Aorta (tissue), 5 donors: ENCODE measurements at regions not wholly inside any gene's neighbourhood (a gene's known extent, or its start where the extent isn't known, plus 50 kb on each side); places are given as distances from the start of the nearest gene placed in this dataset.
"Not testable (repeated sequence)": the region's sequence is repeated elsewhere in the genome, so short reads cannot be mapped to it uniquely, and the experiment has no call there.

ENCODE experiments used
- ATAC-seq: fragments of 200-7000 bp; cut with Tn5 transposase; one replicate; pipeline ENCODE4 v1.9.1; 2022; ENCODE audit warnings: moderate library complexity; ENCODE audit not compliant: low FRiP score
- DNase-seq, 2 donors: peaks; one replicate each; pipeline ENCODE4 v3.0.0-alpha.2; 2020
- H3K27ac ChIP-seq, 2 donors: one replicate each; pipeline ENCODE4 v1.5.1; 2013; ENCODE audit warnings: low read length in 2 of 2, mild to moderate bottlenecking in 2 of 2, moderate library complexity in 2 of 2, control low read depth in 1 of 2, inconsistent platforms in 1 of 2, low read depth in 1 of 2
- H3K27me3 ChIP-seq, 2 donors: one replicate each; pipeline ENCODE4 v1.6.1; 2013; ENCODE audit warnings: control low read depth in 1 of 2, low read length in 1 of 2, mild to moderate bottlenecking in 1 of 2, moderate library complexity in 1 of 2; ENCODE audit not compliant: insufficient read depth in 2 of 2, control insufficient read depth in 1 of 2
- H3K36me3 ChIP-seq, 2 donors: one replicate each; pipeline ENCODE4 v1.6.1; 2013; ENCODE audit warnings: control low read depth in 1 of 2, low read length in 1 of 2, mild to moderate bottlenecking in 1 of 2; ENCODE audit not compliant: insufficient read depth in 2 of 2, control insufficient read depth in 1 of 2
- H3K4me1 ChIP-seq, 2 donors: one replicate each; pipeline ENCODE4 v1.6.1; 2013; ENCODE audit warnings: low read length in 2 of 2, control low read depth in 1 of 2, mild to moderate bottlenecking in 1 of 2, moderate library complexity in 1 of 2; ENCODE audit not compliant: insufficient read depth in 2 of 2, control insufficient read depth in 1 of 2
- H3K4me3 ChIP-seq, 2 donors: one replicate each; pipeline ENCODE4 v1.5.1; 2013; ENCODE audit warnings: low read length in 2 of 2, control low read depth in 1 of 2, mild to moderate bottlenecking in 1 of 2
- H3K9me3 ChIP-seq: one replicate; pipeline ENCODE4 v1.6.1; 2013; ENCODE audit warnings: mild to moderate bottlenecking, low read length; ENCODE audit not compliant: control insufficient read depth
- WGBS, 2 donors: extraction: QIAGEN DNeasy Blood & Tissue Kit; methylation state at CpG; one replicate each; pipeline ENCODE4 v1.1.7; 2013; 5-methylcytosine and 5-hydroxymethylcytosine counted together
- intact Hi-C, 2 donors: fragments of 100-400 bp; cut with DNase I; formaldehyde crosslinking; loops; one replicate each; pipeline versions ENCODE4 v1.14.2 to v1.15.0; 2022
- donor health status: healthy with polysubstance abuse.
- donor health status: Bipolar disorder and iron deficiency.
- donor health status: DM: no; HTN: no; CAD: no.
- donor health status: DM: no; HTN: no; CAD: no.
- donor health status: DM: yes; HTN: yes; CAD: no.

- no peak for ATAC-seq
- DNase-seq: no peak
- no peaks in the 10 kb centered on the region for H3K9me3 ChIP-seq
- intact Hi-C loops: no loop called here
- H3K4me1 ChIP-seq: no peaks in the 10 kb centered on the region
- H3K4me3 ChIP-seq: no peak overlapping the region
- no peak overlapping the region for H3K27ac ChIP-seq
- H3K27me3 ChIP-seq: no peaks in the 10 kb centered on the region
- no peaks in the 10 kb centered on the region for H3K36me3 ChIP-seq
Measured at GRCh38 chrX:146887020-146887419, 72.5 kb upstream of the CXorf51A start.

DNA sequence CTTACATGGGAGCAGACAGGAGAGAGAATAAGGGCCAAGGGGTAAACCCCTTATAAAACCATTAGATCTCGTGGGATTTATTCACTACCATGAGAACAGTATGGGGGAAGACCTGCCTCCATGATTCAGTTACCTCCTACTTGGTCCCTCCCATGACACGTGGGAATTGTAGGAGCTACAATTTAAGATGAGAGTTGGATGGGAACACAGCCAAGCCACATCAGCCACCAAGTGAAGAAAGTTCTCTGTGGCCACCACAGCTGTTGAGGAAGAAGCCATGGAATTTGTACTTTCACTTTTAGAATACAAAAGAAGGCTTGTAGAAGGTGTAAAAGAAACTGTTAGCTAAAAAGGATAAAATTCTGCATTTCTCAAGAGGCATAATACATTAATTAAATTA lies 67.0 kb upstream of the CXorf51A start:
- H3K4me1 ChIP-seq: no peaks in the 10 kb centered on the region
- no peak for DNase-seq
- H3K4me3 ChIP-seq: no peak overlapping the region
- 50 to 83% methylated on average over 2 of the region's 2 CpGs for WGBS, 2 donors
- no peaks in the 10 kb centered on the region for H3K36me3 ChIP-seq
- intact Hi-C loops: no loop called here
- H3K27me3 ChIP-seq: no peaks in the 10 kb centered on the region
- no peak overlapping the region for H3K27ac ChIP-seq
- no peaks in the 10 kb centered on the region for H3K9me3 ChIP-seq
- ATAC-seq: no peak

DNA sequence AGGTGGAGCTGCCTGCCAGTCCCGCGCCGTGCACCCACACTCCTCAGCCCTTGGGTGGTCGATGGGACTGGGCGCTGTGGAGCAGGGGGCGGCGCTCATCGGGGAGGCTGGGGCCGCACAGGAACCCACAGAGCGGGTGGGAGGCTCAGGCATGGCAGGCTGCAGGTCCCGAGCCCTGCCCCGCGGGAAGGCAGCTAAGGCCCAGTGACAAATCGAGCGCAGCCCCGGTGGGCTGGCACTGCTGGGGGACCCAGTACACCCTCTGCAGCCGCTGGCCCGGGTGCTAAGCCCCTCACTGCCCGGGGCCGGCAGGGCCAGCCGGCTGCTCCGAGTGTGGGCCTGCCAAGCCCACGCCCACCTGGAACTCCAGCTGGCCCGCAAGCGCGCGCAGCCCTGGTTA lies 52.3 kb upstream of the CXorf51A start:
- H3K27ac ChIP-seq, H3K27me3 ChIP-seq, H3K4me3 ChIP-seq, ATAC-seq, H3K4me1 ChIP-seq, intact Hi-C loops, H3K9me3 ChIP-seq, H3K36me3 ChIP-seq: not testable (repeated sequence)
- WGBS, 2 donors: 91 to 97% methylated on average over 20 to 27 of the region's 27 CpGs
- DNase-seq: peak in 1 of 2 donors; percentile 33

DNA sequence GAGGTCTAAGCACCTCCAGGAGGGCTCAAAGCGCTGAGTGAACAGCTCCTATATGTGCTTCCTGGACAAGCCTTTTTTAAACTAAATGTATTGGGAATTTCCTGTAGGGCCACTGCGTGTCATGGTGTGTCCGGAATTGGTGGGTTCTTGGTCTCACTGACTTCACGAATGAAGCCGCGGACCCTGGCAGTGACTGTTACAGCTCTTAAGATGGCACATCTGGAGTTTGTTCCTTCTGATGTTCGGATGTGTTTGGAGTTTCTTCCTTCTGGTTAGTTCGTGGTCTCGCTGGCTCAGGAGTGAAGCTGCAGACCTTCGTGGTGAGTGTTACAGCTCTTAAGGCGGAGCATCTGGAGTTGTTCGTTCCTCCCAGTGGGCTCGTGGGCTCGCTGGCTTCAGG lies 51.2 kb upstream of the CXorf51A start:
- H3K36me3 ChIP-seq, H3K27ac ChIP-seq, DNase-seq, H3K4me1 ChIP-seq, intact Hi-C loops, H3K4me3 ChIP-seq, H3K27me3 ChIP-seq, ATAC-seq, H3K9me3 ChIP-seq: not testable (repeated sequence)
- WGBS, 2 donors: 85 to 89% methylated on average over 14 of the region's 14 CpGs
